ENCODE measurements at regions not wholly inside any gene's neighbourhood (a gene's known extent, or its start where the extent isn't known, plus 50 kb on each side); places are given as distances from the start of the nearest gene placed in this dataset.

GRCh38 chr11:28559492-28559891 lies 451.3 kb downstream of the METTL15 start:
- no peak for TF ChIP-seq CTCF (conservative IDR thresholded peaks at IDR 0.05; ENCODE audit: low read depth, low read length)
- no peak overlapping the region for H3K4me3 ChIP-seq (ENCODE audit: low read depth, low read length)
- no peak for DNase-seq (ENCODE audit: low read depth)

- no peak overlapping the region for H3K4me3 ChIP-seq (ENCODE audit: low read depth, low read length)
- no peak for TF ChIP-seq CTCF (conservative IDR thresholded peaks at IDR 0.05; ENCODE audit: low read depth, low read length)
- no peak for DNase-seq (ENCODE audit: low read depth)
Measured at GRCh38 chr11:28547321-28547741, 439.1 kb downstream of the METTL15 start.

GRCh38 chr11:28545536-28545935 lies 437.3 kb downstream of the METTL15 start:
- no peak overlapping the region for H3K4me3 ChIP-seq (ENCODE audit: low read depth, low read length)
- no peak for TF ChIP-seq CTCF (conservative IDR thresholded peaks at IDR 0.05; ENCODE audit: low read depth, low read length)
- no peak for DNase-seq (ENCODE audit: low read depth)

GRCh38 chr11:28542561-28542960 lies 434.4 kb downstream of the METTL15 start:
- H3K4me3 ChIP-seq (ENCODE audit: low read depth, low read length) = no peak overlapping the region

GRCh38 chr11:28539239-28540030 lies 431.2 kb downstream of the METTL15 start:
- no peak for TF ChIP-seq CTCF (conservative IDR thresholded peaks at IDR 0.05; ENCODE audit: low read depth, low read length)
- no peak overlapping the region for H3K4me3 ChIP-seq (ENCODE audit: low read depth, low read length)
- DNase-seq (ENCODE audit: low read depth) = no peak

More at GRCh38 chr11:28542561-28542960, 434.4 kb downstream of the METTL15 start:
- DNase-seq (ENCODE audit: low read depth) = no peak
- TF ChIP-seq CTCF (conservative IDR thresholded peaks at IDR 0.05; ENCODE audit: low read depth, low read length) = no peak

GRCh38 chr11:28537822-28538221 lies 429.6 kb downstream of the METTL15 start:
- DNase-seq (ENCODE audit: low read depth) = no peak
- no peak overlapping the region for H3K4me3 ChIP-seq (ENCODE audit: low read depth, low read length)
- TF ChIP-seq CTCF (conservative IDR thresholded peaks at IDR 0.05; ENCODE audit: low read depth, low read length) = no peak

All from epithelial cell of proximal tubule (primary cell).